ENCODE measurements at regions not wholly inside any gene's neighbourhood (a gene's known extent, or its start where the extent isn't known, plus 50 kb on each side); places are given as distances from the start of the nearest gene placed in this dataset.

DNA sequence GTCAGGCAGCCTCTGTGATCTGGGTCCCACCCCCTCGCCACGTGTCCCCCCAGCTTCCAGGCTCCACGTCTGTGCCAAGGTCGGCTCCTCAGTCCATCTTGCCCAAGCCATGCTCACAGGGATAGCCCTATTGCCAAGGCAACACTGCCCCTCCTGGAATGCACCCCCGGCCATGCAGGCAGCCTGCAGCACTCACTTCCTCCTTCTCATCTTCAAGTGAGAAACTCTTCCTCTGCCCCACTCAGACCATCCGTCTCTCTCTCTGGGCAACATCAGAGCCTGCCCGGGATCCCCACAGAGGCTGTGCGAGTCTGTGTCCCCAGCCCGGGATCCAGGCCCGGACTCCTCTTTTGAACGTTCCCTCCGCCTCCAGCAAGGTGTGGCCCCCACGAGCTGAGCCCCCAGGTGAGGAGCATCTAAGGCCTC, 852.3 kb downstream of the BRD1 start:
- H2BK20ac ChIP-seq (ENCODE audit: low read depth, low read length) = no peak overlapping the region
- H3K4me1 ChIP-seq (ENCODE audit: control insufficient read depth, insufficient read depth, low read length) = no peaks in the 10 kb centered on the region
- H2BK15ac ChIP-seq (ENCODE audit: low read depth, low read length) = no peak overlapping the region
- H2AK9ac ChIP-seq (replicated peaks; ENCODE audit: low read depth, low read length, poor library complexity) = no peak overlapping the region
- H3K9me3 ChIP-seq (ENCODE audit: control insufficient read depth, insufficient read depth, low read length) = peaks cover 41% of the 10 kb centered on the region
- no peaks in the 10 kb centered on the region for H3K79me1 ChIP-seq (ENCODE audit: low read depth in 1 of 2, low read length in 2 of 2)
- no peak overlapping the region for H4K8ac ChIP-seq (ENCODE audit: low read depth in 2 of 2, low read length in 2 of 2)
- no peak overlapping the region for H4K5ac ChIP-seq (ENCODE audit: low read depth, low read length)
- H2BK120ac ChIP-seq (ENCODE audit: low read depth, low read length) = no peak overlapping the region
- dilution Hi-C loops (cut with HindIII; ENCODE audit: low sequenced_read_pairs, unreplicated experiment) = no loop called here
- no peak overlapping the region for H3K4ac ChIP-seq (ENCODE audit: low read depth, low read length)
- H3K14ac ChIP-seq (replicated peaks; ENCODE audit: low read depth, low read length) = no peak overlapping the region
- no peak for TF ChIP-seq CEBPB (IDR thresholded peaks at IDR 0.05; ENCODE audit: low read depth, low read length)
- TF ChIP-seq RFX5 (IDR thresholded peaks at IDR 0.05; ENCODE audit: low read depth, low read length) = no peak
- TF ChIP-seq MAZ (IDR thresholded peaks at IDR 0.05; ENCODE audit: borderline replicate concordance, low read depth, low read length) = no peak
- TF ChIP-seq SMC3 (IDR thresholded peaks at IDR 0.05; ENCODE audit: low read depth, low read length) = no peak
- TF ChIP-seq CTCF (conservative IDR thresholded peaks at IDR 0.05; ENCODE audit: low read depth, low read length) = no peak
- TF ChIP-seq POLR2A (IDR thresholded peaks at IDR 0.05; ENCODE audit: low read depth, low read length) = no peak
- no peak for TF ChIP-seq FOS (IDR thresholded peaks at IDR 0.05; ENCODE audit: low read depth, low read length)
- TF ChIP-seq BHLHE40 (IDR thresholded peaks at IDR 0.05; ENCODE audit: low read depth, low read length) = no peak
- TF ChIP-seq, protein P1, sequence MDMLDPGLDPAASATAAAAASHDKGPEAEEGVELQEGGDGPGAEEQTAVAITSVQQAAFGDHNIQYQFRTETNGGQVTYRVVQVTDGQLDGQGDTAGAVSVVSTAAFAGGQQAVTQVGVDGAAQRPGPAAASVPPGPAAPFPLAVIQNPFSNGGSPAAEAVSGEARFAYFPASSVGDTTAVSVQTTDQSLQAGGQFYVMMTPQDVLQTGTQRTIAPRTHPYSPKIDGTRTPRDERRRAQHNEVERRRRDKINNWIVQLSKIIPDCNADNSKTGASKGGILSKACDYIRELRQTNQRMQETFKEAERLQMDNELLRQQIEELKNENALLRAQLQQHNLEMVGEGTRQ (IDR thresholded peaks at IDR 0.05; ENCODE audit: low read depth, low read length) = no peak
- no peak for TF ChIP-seq CHD1 (IDR thresholded peaks at IDR 0.05; ENCODE audit: low read depth, low read length)
- TF ChIP-seq, protein P2, sequence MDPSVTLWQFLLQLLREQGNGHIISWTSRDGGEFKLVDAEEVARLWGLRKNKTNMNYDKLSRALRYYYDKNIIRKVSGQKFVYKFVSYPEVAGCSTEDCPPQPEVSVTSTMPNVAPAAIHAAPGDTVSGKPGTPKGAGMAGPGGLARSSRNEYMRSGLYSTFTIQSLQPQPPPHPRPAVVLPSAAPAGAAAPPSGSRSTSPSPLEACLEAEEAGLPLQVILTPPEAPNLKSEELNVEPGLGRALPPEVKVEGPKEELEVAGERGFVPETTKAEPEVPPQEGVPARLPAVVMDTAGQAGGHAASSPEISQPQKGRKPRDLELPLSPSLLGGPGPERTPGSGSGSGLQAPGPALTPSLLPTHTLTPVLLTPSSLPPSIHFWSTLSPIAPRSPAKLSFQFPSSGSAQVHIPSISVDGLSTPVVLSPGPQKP (IDR thresholded peaks at IDR 0.05; ENCODE audit: borderline replicate concordance, low read depth, low read length) = no peak
- no peak overlapping the region for H3K4me2 ChIP-seq (ENCODE audit: low read depth, low read length)
- H3K9ac ChIP-seq (ENCODE audit: low read depth, low read length) = no peak overlapping the region
- H3K23ac ChIP-seq (ENCODE audit: low read depth, low read length) = no peak overlapping the region
- H4K20me1 ChIP-seq (ENCODE audit: insufficient read depth, low read length) = no peaks in the 10 kb centered on the region
- H2AK5ac ChIP-seq (ENCODE audit: low read depth, low read length) = no peak overlapping the region
- no peak overlapping the region for H3K4me3 ChIP-seq (ENCODE audit: insufficient read depth, low read depth, low read length)
- no peak overlapping the region for H3K18ac ChIP-seq (ENCODE audit: low read depth, low read length)
- H3K27ac ChIP-seq (ENCODE audit: insufficient read depth, low read length) = no peak overlapping the region
- intact Hi-C loops (cut with micrococcal nuclease) = no loop called here
- no peak overlapping the region for H2BK5ac ChIP-seq (ENCODE audit: low read depth, low read length, poor library complexity, severe bottlenecking)
- no peak for DNase-seq
- POLR2A ChIA-PET (ENCODE audit: unreplicated experiment) = no interaction called here
- no peaks in the 10 kb centered on the region for H3K27me3 ChIP-seq (ENCODE audit: control insufficient read depth, insufficient read depth, low read length)
- H3K56ac ChIP-seq (ENCODE audit: extremely low read depth, insufficient read depth, low read length) = no peak overlapping the region
- no peak for ATAC-seq (ENCODE audit: low read depth)
- in situ Hi-C loops (cut with MboI; ENCODE audit: low sequenced_read_pairs) = no loop called here
- no peak overlapping the region for H2AFZ ChIP-seq (replicated peaks; ENCODE audit: low read length, poor library complexity)
- H3K9me1 ChIP-seq (ENCODE audit: insufficient read depth, low read length) = no peaks in the 10 kb centered on the region
- no peak overlapping the region for H4K91ac ChIP-seq (ENCODE audit: insufficient read depth, low read depth, low read length)
- CTCF ChIA-PET = no interaction called here
- no TSS peak for BruUV-seq (replicated peaks)
- 51% methylated on average over 5 of the region's 13 CpGs; no CpG with 5 or more reads in 1 of the 2 experiments for WGBS, 2 experiments (ENCODE audit: extremely low coverage in 2 of 2, insufficient read length in 1 of 2)
- no peaks in the 10 kb centered on the region for H3K36me3 ChIP-seq (ENCODE audit: control insufficient read depth, insufficient read depth, low read length)

Measured in IMR-90 (cell line).